HTR-8/SVneo (cell line): ENCODE measurements at regions not wholly inside any gene's neighbourhood (a gene's known extent, or its start where the extent isn't known, plus 50 kb on each side); places are given as distances from the start of the nearest gene placed in this dataset.
"Not testable (repeated sequence)": the region's sequence is repeated elsewhere in the genome, so short reads cannot be mapped to it uniquely, and the experiment has no call there.

Experiments
- DNase-seq: peaks from one replicate; pipeline ENCODE4 v3.0.0; 2011; ENCODE audit warnings: low spot score, mixed read lengths; ENCODE audit not compliant: insufficient read length
- FAIRE-seq: peaks from 2 replicates; lab custom pipeline; 2011; peaks lifted over from hg19 to GRCh38; lab: Jason Lieb, UNC

- FAIRE-seq (no peak), DNase-seq (no peak)
Measured at GRCh38 chr9:86485359-86485758, 131.1 kb upstream of the TUT7 start.

- DNase-seq: no peak
- FAIRE-seq: no peak
Measured at GRCh38 chr9:86483496-86483895, 129.3 kb upstream of the TUT7 start.

- DNase-seq: no peak
- no peak for FAIRE-seq
Measured at GRCh38 chr9:86481466-86481865, 127.3 kb upstream of the TUT7 start.

GRCh38 chr9:86475255-86475654 is 121.0 kb upstream of the TUT7 start:
- FAIRE-seq, DNase-seq: not testable (repeated sequence)

GRCh38 chr9:86471171-86471815 is 117.1 kb upstream of the TUT7 start:
- DNase-seq (no peak), FAIRE-seq (no peak)

GRCh38 chr9:86470326-86470725 is 116.1 kb upstream of the TUT7 start:
- FAIRE-seq (no peak), DNase-seq (no peak)

GRCh38 chr9:86469476-86470250 is 115.5 kb upstream of the TUT7 start:
- no peak for DNase-seq
- no peak for FAIRE-seq

GRCh38 chr9:86464242-86464641 is 110.0 kb upstream of the TUT7 start:
- no peak for DNase-seq

GRCh38 chr9:86460216-86461002 is 106.2 kb upstream of the TUT7 start:
- FAIRE-seq (no peak), DNase-seq (no peak)

More at GRCh38 chr9:86464242-86464641, 110.0 kb upstream of the TUT7 start:
- no peak for FAIRE-seq

GRCh38 chr9:86459599-86460155 is 105.5 kb upstream of the TUT7 start:
- FAIRE-seq (no peak), DNase-seq (no peak)

- FAIRE-seq (no peak), DNase-seq (no peak)
Measured at GRCh38 chr9:86459191-86459590, 105.0 kb upstream of the TUT7 start.

- FAIRE-seq (no peak), DNase-seq (no peak)
Measured at GRCh38 chr9:86458191-86458855, 104.1 kb upstream of the TUT7 start.

GRCh38 chr9:86456416-86456815 is 102.2 kb upstream of the TUT7 start:
- FAIRE-seq (no peak), DNase-seq (no peak)

- FAIRE-seq: no peak
- DNase-seq: no peak
Measured at GRCh38 chr9:86454701-86455615, 100.7 kb upstream of the TUT7 start.

- no peak for FAIRE-seq
Measured at GRCh38 chr9:86452201-86452828, 98.1 kb upstream of the TUT7 start.

GRCh38 chr9:86449246-86449645 is 95.0 kb upstream of the TUT7 start:
- DNase-seq (no peak), FAIRE-seq (no peak)

More at GRCh38 chr9:86452201-86452828, 98.1 kb upstream of the TUT7 start:
- no peak for DNase-seq

GRCh38 chr9:86445671-86446070 is 91.5 kb upstream of the TUT7 start:
- FAIRE-seq: no peak
- DNase-seq: no peak

GRCh38 chr9:86443992-86444391 is 89.8 kb upstream of the TUT7 start:
- FAIRE-seq (no peak), DNase-seq (no peak)
